Dedifferentiated amniotic fluid mesenchymal stem cell (primary cell): ENCODE measurements at regions not wholly inside any gene's neighbourhood (a gene's known extent, or its start where the extent isn't known, plus 50 kb on each side); places are given as distances from the start of the nearest gene placed in this dataset.

Experiments used
- DNase-seq: peaks from one replicate; pipeline ENCODE4 v3.0.0-alpha.2; 2016; ENCODE audit errors: extremely low spot score

DNA sequence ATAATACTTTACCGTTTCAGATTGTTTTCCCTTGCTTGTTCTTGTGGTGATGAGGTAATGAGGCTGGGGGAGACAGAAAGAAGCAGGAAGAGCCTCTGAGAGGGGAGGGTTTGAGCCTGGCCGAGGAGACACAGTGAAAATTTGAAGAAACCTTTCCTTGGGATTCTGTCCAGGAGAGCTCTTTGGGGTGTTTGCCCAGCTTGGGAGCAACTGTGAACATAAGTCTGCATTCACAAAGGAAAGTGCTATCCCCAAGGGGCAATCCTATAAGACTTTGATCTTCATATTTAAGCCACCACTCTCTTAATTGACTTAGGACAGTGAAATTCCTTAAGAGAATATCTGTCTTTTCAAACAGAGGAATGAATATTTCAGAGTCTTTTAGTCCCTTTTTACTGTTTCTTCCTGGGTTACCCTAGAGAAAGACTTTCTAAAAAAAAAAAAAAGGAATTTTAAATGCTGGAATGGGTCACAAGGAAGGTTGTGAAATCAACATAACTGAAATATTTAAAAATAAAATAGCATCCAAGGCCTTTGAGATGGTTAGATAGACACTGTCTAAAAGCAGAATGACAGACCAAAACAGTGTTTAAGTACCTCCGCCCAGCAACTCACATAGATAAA is 52.5 kb upstream of the STAM2 start:
- DNase-seq, result peak; percentile 46

DNA sequence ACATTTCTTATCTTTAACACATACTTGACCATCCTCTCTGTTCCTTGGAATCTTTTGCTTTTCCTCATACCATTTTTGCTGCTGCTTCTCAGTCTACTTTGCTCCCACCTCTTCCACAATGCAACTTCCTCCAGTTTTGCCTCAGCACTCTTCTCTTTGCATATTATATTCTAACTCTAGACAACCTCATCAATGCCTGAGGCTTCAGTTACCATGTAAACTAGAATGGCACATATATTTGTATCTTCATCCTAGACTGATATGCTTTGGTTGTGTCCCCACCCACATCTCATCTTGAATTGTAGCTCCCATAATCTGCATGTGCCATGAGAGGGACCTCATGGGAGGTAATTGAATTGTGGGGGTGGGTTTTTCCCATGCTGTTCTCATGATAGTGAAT is 55.9 kb upstream of the STAM2 start:
- DNase-seq, result no peak

- DNase-seq, result no peak
Measured at GRCh38 chr2:152234277-152234676, 58.7 kb upstream of the STAM2 start.

DNA sequence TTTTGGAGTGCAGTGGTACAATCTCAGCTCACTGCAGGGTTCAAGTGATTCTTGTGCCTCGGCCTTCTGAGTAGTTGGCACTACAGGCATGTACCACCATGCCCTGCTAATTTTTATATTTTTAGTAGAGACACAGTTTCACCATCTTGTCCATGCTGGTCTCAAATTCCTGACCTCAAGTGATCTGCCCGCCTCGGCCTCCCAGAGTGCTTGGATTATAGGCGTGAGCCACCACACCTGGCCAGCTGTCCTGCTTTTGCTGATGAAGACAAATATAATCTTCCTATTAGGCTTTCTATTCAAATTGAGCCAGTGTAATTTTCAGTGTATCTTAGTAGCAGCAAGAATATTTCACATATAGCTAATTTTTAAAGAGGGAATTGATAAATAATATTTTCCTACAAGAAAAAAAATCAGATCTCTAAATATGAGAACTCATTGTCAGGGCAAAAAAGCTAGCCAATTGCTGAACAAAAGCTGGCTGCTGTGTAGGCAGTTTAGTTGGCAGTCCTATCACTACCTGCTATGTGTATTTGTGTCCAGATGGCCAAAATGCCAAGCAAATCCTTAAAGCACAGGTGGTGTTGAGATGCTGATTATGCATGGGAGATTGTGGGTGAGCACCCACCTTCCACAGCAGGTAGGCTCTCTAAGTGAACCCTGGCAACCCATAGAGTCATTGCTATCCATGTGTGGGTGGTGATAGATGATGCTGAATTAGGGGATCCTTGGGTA is 60.8 kb upstream of the STAM2 start:
- no peak for DNase-seq

- DNase-seq, result no peak
Measured at GRCh38 chr2:152238016-152238415, 62.5 kb upstream of the STAM2 start.

DNA sequence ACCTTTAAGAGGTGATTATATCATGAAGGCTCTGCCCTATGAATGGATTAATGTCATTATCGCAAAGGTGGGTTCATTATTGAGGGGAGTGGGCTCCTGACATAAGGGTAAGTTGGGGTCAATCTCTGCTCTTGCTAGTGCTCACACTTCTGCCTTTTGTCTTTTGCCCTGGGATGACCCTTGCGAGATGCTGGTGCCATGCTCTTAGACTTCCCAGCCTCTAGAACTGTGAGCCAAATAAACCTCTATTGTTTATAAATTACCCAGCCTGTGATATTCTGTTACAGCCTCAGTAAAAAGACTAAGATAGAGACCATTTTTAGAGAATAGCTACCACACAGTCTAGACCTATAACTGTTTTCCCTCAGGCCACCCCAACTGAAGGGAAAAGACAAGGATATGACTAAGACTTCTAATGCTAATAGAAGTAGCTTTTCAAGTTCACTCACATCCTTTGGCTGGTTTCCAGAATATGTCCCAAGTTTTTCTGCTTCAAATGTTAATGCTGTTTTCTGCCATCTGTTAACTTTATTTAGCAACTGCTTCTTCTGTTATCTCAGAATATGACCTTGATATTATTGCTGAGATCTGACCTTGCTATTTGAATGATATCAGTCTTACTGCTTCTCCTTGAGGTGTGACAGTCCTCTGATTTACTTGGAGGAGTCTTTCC is 65.1 kb upstream of the STAM2 start:
- DNase-seq, result no peak

DNA sequence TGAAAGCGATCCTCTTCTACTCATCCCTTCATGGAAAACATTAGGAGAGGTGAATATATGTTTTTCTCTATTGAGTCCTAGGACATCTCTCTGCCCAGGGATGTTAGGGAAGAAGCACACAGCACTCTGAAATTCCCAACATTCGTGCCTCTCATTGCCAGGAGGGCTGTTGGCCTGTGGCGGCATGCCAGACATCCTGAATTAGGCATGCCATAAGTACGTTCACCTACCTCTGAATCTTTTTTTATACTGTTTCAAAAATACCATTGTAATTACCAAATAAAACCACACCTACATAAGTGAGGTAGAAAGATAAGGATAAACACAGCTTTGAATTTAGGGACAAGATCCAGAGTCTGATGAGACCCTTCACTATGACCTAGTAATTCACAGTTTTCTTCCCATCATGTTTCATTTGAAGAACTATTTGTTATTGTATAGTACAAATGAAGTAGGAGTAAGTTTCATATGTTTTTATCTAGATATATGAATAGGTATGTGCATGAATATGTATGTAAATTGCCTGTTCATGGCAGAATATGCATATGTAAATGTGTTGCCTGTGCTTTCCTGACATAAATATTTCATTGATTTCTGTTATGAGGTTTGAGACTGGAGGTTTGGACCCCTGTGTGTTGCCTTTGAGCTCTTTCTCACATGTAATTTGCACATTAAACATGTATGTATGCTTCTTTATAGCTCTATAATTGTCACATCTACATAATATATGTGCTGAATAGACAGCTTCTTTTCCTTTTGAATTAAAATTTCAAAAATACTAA is 66.6 kb upstream of the STAM2 start:
- DNase-seq, result no peak

GRCh38 chr2:152242787-152243472 is 67.4 kb upstream of the STAM2 start:
- DNase-seq, result no peak

- DNase-seq, result no peak
Measured at GRCh38 chr2:152243761-152244640, 68.4 kb upstream of the STAM2 start.

DNA sequence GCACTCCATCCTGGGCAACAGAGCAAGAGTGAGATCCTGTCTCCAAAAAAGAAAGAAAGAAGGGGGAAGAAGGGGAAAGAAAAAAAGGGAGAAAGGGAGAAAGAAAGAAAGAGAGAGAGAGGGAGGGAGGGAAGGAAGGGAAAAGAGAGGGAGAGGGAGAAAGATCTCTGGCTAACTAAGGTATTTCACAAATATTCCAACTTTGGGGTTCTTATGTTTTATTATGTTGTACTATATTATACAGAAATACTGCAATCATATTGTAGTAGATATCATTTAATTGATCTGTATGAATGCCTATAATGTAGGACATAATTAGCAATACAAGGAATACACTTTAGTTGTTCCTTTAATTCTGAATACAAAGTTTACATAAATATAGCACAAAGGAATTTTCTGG is 70.1 kb upstream of the STAM2 start:
- DNase-seq, result no peak

DNA sequence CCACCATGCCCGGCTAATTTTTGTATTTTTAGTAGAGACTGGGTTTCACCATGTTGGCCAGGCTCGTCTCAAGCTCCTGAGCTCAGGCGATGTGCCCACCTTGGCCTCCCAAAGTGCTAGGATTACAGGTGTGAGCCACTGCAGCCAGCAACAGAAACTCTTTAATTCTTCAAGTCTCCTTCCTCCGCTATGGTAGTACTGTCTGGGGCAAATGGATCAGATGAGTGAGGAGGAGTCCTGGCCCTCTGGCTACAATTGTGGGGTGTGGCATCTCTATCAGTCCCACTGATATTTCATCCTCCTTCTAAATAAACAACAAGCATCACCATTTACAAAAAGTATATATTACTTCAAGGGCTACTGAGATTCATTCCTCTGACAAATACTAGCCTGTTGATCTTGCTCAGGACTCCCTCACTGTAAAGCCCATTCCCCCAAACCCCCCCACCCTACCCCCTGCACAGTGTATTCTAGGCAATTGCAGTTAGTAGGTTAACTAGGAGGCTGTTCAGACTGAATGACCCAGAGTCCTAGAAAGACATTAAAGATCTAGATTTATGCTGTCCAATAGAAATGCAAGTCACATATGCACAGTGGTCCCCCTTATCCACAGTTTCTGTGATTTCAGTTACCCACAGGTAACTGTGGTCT is 71.2 kb upstream of the STAM2 start:
- DNase-seq, result no peak

DNA sequence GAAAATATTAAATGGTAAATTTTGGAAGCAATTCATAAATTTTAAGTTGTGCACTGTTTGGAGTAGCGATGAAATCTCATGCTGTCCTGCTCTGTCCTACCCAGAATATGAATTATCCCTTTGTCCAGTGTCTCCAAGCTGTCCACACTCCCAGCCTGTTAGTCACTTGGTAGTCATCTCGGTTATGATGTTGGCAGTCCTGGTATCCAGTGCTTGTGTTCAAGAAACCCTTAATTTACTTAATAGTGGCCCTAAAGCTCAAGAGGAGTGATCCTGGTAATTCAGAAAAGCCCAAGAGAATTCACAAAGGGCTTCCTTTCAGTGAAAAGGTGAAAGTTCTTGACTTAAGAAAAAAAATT is 71.8 kb upstream of the STAM2 start:
- no peak for DNase-seq

- DNase-seq, result no peak
Measured at GRCh38 chr2:152250421-152251100, 75.0 kb upstream of the STAM2 start.

GRCh38 chr2:152251211-152251610 is 75.6 kb upstream of the STAM2 start:
- no peak for DNase-seq

- DNase-seq, result no peak
Measured at GRCh38 chr2:152251811-152252210, 76.2 kb upstream of the STAM2 start.

GRCh38 chr2:152254486-152254885 is 78.9 kb upstream of the STAM2 start:
- no peak for DNase-seq

- no peak for DNase-seq
Measured at GRCh38 chr2:152254976-152255375, 79.4 kb upstream of the STAM2 start.

GRCh38 chr2:152255918-152256317 is 79.1 kb upstream of the FMNL2 start:
- DNase-seq, result no peak

GRCh38 chr2:152260939-152261338 is 74.0 kb upstream of the FMNL2 start:
- no peak for DNase-seq

GRCh38 chr2:152263911-152264310 is 71.1 kb upstream of the FMNL2 start:
- no peak for DNase-seq
